ENCODE measurements at regions not wholly inside any gene's neighbourhood (a gene's known extent, or its start where the extent isn't known, plus 50 kb on each side); places are given as distances from the start of the nearest gene placed in this dataset.

DNA sequence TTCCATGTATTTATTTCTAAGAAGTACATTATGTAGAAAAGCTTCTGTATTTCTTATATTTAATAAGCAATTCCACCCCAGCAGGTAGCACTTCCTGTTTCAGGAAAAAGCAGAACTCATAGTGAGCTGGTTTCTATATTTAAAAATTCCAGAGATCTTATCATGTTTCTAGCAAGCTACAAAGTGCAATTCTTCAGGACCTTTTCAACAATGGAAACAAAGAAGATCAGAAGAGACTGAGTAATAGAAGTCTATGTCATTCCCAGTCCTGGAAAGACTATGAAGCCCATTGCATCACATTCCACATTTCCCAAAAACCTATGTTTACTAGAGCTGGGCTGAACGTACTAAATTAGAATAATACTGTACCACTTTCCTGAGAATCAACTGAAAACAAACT is 302.6 kb upstream of the NRSN1 start:
- TF ChIP-seq POLR2AphosphoS5 (IDR thresholded peaks at IDR 0.05) (no peak), CTCF (IDR thresholded peaks at IDR 0.05 in 8 of 11, conservative IDR thresholded peaks at IDR 0.05 in 3 of 11) (no peak)
